ENCODE measurements at regions not wholly inside any gene's neighbourhood (a gene's known extent, or its start where the extent isn't known, plus 50 kb on each side); places are given as distances from the start of the nearest gene placed in this dataset.

DNA sequence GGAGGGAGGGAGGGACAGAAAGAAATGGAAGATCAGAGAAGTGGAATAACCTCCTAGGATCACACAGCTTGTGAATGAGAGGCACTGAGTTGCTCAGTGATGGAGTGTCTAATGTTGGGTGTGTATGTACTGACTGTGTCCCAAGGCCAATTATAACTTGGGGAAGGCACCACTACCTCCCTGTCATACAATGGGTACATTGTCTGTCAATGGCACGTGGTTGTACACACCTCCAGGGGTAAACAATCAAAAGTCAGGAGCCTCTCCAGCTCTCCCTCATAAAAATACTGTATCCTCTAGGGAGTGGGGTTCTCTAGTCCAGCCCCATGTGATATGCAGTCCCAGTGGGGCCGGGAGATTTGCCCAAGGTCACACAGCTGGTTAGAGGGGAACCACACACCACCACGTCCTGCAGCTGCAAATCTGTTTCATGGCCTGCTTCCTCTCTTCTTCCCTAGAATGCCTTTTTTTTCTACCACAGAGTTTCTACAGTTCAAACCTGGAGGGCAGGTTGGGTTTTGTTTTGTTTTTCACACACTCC is 112.5 kb downstream of the SNX5 start (continued):
- TF ChIP-seq CREB1 (IDR thresholded peaks at IDR 0.05) (peak; percentile 48; the same call in 1 of the 2 replicates), CREB1 (CRISPR knock-in tag; IDR thresholded peaks at IDR 0.05) (no peak), KLF11 (CRISPR knock-in tag; IDR thresholded peaks at IDR 0.05) (peak; percentile 60; the same call in 1 of the 2 replicates), NKX3-1 (CRISPR knock-in tag; IDR thresholded peaks at IDR 0.05) (no peak), RXRA (CRISPR knock-in tag; IDR thresholded peaks at IDR 0.05) (peak; percentile 69; the same call in 1 of the 2 replicates), ZNF335 (CRISPR knock-in tag; IDR thresholded peaks at IDR 0.05) (no peak; the same call in none of the 2 replicates), ZNF383 (CRISPR knock-in tag; IDR thresholded peaks at IDR 0.05; ENCODE audit: borderline replicate concordance) (no peak), ETV6 (CRISPR knock-in tag; conservative IDR thresholded peaks at IDR 0.05) (peak; percentile 64; the same call in 1 of the 2 replicates), RCOR2 (CRISPR knock-in tag; IDR thresholded peaks at IDR 0.05) (peak; percentile 94), TCF7L2 (IDR thresholded peaks at IDR 0.05; ENCODE audit: low read depth, low read length) (no peak; the same call in 1 of the 2 replicates), ZNF670 (CRISPR knock-in tag; IDR thresholded peaks at IDR 0.05; ENCODE audit: borderline replicate concordance) (no peak), NBN (conservative IDR thresholded peaks at IDR 0.05) (no peak), ZNF251 (CRISPR knock-in tag; IDR thresholded peaks at IDR 0.05) (no peak), HOXD1 (CRISPR knock-in tag; IDR thresholded peaks at IDR 0.05) (peak; percentile 84), ATF1 (CRISPR knock-in tag; IDR thresholded peaks at IDR 0.05) (no peak), TBP (CRISPR knock-in tag; IDR thresholded peaks at IDR 0.05) (no peak), MATR3 (CRISPR knock-in tag; IDR thresholded peaks at IDR 0.05) (no peak), CCDC6 (CRISPR knock-in tag; IDR thresholded peaks at IDR 0.05) (peak; percentile 70), SKI (IDR thresholded peaks at IDR 0.05; ENCODE audit: partially characterized antibody) (peak; percentile 75)
- TF ChIP-seq, protein P1, sequence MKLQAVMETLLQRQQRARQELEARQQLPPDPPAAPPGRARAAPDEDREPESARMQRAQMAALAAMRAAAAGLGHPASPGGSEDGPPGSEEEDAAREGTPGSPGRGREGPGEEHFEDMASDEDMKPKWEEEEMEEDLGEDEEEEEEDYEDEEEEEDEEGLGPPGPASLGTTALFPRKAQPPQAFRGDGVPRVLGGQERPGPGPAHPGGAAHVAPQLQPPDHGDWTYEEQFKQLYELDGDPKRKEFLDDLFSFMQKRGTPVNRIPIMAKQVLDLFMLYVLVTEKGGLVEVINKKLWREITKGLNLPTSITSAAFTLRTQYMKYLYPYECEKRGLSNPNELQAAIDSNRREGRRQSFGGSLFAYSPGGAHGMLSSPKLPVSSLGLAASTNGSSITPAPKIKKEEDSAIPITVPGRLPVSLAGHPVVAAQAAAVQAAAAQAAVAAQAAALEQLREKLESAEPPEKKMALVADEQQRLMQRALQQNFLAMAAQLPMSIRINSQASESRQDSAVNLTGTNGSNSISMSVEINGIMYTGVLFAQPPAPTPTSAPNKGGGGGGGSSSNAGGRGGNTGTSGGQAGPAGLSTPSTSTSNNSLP (IDR thresholded peaks at IDR 0.05; ENCODE audit: low read depth, low read length) = peak; percentile 72; the same call in 1 of the 2 replicates
- TF ChIP-seq, protein P2, sequence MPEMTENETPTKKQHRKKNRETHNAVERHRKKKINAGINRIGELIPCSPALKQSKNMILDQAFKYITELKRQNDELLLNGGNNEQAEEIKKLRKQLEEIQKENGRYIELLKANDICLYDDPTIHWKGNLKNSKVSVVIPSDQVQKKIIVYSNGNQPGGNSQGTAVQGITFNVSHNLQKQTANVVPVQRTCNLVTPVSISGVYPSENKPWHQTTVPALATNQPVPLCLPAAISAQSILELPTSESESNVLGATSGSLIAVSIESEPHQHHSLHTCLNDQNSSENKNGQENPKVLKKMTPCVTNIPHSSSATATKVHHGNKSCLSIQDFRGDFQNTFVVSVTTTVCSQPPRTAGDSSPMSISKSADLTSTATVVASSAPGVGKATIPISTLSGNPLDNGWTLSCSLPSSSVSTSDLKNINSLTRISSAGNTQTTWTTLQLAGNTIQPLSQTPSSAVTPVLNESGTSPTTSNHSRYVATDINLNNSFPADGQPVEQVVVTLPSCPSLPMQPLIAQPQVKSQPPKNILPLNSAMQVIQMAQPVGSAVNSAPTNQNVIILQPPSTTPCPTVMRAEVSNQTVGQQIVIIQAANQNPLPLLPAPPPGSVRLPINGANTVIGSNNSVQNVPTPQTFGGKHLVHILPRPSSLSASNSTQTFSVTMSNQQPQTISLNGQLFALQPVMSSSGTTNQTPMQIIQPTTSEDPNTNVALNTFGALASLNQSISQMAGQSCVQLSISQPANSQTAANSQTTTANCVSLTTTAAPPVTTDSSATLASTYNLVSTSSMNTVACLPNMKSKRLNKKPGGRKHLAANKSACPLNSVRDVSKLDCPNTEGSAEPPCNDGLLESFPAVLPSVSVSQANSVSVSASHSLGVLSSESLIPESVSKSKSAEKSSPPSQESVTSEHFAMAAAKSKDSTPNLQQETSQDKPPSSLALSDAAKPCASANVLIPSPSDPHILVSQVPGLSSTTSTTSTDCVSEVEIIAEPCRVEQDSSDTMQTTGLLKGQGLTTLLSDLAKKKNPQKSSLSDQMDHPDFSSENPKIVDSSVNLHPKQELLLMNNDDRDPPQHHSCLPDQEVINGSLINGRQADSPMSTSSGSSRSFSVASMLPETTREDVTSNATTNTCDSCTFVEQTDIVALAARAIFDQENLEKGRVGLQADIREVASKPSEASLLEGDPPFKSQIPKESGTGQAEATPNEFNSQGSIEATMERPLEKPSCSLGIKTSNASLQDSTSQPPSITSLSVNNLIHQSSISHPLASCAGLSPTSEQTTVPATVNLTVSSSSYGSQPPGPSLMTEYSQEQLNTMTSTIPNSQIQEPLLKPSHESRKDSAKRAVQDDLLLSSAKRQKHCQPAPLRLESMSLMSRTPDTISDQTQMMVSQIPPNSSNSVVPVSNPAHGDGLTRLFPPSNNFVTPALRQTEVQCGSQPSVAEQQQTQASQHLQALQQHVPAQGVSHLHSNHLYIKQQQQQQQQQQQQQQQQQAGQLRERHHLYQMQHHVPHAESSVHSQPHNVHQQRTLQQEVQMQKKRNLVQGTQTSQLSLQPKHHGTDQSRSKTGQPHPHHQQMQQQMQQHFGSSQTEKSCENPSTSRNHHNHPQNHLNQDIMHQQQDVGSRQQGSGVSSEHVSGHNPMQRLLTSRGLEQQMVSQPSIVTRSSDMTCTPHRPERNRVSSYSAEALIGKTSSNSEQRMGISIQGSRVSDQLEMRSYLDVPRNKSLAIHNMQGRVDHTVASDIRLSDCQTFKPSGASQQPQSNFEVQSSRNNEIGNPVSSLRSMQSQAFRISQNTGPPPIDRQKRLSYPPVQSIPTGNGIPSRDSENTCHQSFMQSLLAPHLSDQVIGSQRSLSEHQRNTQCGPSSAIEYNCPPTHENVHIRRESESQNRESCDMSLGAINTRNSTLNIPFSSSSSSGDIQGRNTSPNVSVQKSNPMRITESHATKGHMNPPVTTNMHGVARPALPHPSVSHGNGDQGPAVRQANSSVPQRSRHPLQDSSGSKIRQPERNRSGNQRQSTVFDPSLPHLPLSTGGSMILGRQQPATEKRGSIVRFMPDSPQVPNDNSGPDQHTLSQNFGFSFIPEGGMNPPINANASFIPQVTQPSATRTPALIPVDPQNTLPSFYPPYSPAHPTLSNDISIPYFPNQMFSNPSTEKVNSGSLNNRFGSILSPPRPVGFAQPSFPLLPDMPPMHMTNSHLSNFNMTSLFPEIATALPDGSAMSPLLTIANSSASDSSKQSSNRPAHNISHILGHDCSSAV (CRISPR knock-in tag; IDR thresholded peaks at IDR 0.05; ENCODE audit: borderline replicate concordance) = no peak

Measured in HepG2 (cell line).